SK-N-MC (cell line): ENCODE measurements at regions not wholly inside any gene's neighbourhood (a gene's known extent, or its start where the extent isn't known, plus 50 kb on each side); places are given as distances from the start of the nearest gene placed in this dataset.

Experiments used
- EZH2 ChIP-seq: fragments of 200-600 bp; sonication (generic); IDR thresholded peaks from one replicate; pipeline ENCODE4 v1.6.1; 2017; ENCODE audit warnings: antibody characterized with exemption
- FOXP2 ChIP-seq: optimal IDR thresholded peaks from 2 replicates; pipeline ENCODE3; 2011; ENCODE audit warnings: mild to moderate bottlenecking, moderate library complexity; ENCODE audit not compliant: insufficient read depth; ENCODE audit errors: extremely low read length, control extremely low read depth
- POLR2AphosphoS5 ChIP-seq: IDR thresholded peaks from 2 replicates; pipeline ENCODE4 v1.6.1; 2012; ENCODE audit warnings: mild to moderate bottlenecking, low read depth, low read length, borderline replicate concordance

GRCh38 chr14:58737511-58737910 is 99.7 kb downstream of the DACT1 start:
- no peak for TF ChIP-seq POLR2AphosphoS5
- TF ChIP-seq EZH2, result no peak
- TF ChIP-seq FOXP2, result no peak
